ENCODE measurements at regions not wholly inside any gene's neighbourhood (a gene's known extent, or its start where the extent isn't known, plus 50 kb on each side); places are given as distances from the start of the nearest gene placed in this dataset.

DNA sequence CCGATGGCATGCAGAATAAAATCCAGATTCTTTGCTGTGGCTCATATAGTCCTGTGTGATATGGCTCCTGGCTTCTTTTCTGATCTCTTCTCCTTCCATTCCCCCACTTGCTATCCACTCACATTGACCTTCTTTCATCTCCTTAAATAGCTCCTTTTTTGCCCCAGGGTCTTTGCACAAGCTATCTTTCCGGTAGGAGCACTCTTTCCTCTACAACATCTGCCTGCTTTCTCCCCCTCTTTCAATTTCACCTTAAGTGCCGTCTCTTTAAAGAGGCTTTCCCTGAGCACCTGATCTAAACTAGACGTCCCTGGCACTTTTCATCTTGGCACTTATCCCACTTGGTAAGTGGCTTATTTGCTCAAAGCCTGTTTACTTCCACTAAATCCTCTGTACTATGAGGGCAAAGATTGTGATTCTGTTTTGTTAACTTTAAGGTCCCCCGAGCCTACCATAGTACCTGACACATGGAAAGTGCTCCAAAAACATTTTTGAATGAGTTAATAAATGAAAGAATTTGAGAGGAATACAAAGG is 323.3 kb upstream of the TLE3 start:
- H3K79me2 ChIP-seq (ENCODE audit: insufficient read depth, low read length): no peaks in the 10 kb centered on the region
- no peaks in the 10 kb centered on the region for H3K23me2 ChIP-seq (ENCODE audit: insufficient read length, low read depth, low read length, poor library complexity, severe bottlenecking)
- no peak overlapping the region for H3K9ac ChIP-seq (ENCODE audit: extremely low read depth, insufficient read length, low read length)
- no peak overlapping the region for H3K4me2 ChIP-seq (ENCODE audit: insufficient read depth, insufficient read length, low read length)
- H3K9me3 Mint-ChIP-seq: no peaks in the 10 kb centered on the region; a peak in 4 of 5 replicates
- no peak overlapping the region for H3T11ph ChIP-seq (ENCODE audit: low read length)
- H4K20me1 ChIP-seq (ENCODE audit: control insufficient read depth, insufficient read depth, insufficient read length): no peaks in the 10 kb centered on the region
- no peaks in the 10 kb centered on the region; the same call in 1 of the 2 replicates for H3K4me1 ChIP-seq (ENCODE audit: insufficient read depth, low read length)
- no peak overlapping the region for H3K27ac Mint-ChIP-seq
- H2BK20ac ChIP-seq (ENCODE audit: low read depth, low read length, poor library complexity, severe bottlenecking): no peak overlapping the region
- H3K56ac ChIP-seq (ENCODE audit: insufficient read length, low read depth, low read length): no peak overlapping the region
- DNase-seq: no peak
- no peak overlapping the region for H4K8ac ChIP-seq (replicated peaks; ENCODE audit: insufficient read length, low read depth, low read length)
- peaks cover 16 to 20% of the 10 kb centered on the region in 2 experiments for H3K4me1 Mint-ChIP-seq
- no peak overlapping the region for H3K18ac ChIP-seq (ENCODE audit: insufficient read length, low read depth, low read length)
- H2AK5ac ChIP-seq (ENCODE audit: insufficient read length, low read length): no peak overlapping the region
- no peak overlapping the region for H3K27ac ChIP-seq (ENCODE audit: insufficient read length, low read depth, low read length)
- H2BK12ac ChIP-seq (ENCODE audit: insufficient read length, low read depth, low read length): no peak overlapping the region
- H3K79me1 ChIP-seq (ENCODE audit: insufficient read depth, low read depth, low read length, poor library complexity, severe bottlenecking): no peaks in the 10 kb centered on the region
- H3K4ac ChIP-seq (ENCODE audit: low read depth, low read length): no peak overlapping the region
- no CpG with 5 or more reads among the region's 5 CpGs for WGBS (ENCODE audit: extremely low coverage, insufficient read length, low lambda C conversion rate)
- H3K9me3 ChIP-seq (ENCODE audit: control insufficient read depth, low read depth, low read length): no peaks in the 10 kb centered on the region
- no peak overlapping the region for H2BK15ac ChIP-seq (ENCODE audit: low read depth, low read length)
- H4K5ac ChIP-seq (ENCODE audit: insufficient read length, low read depth, low read length): no peak overlapping the region
- no peak overlapping the region for H3K23ac ChIP-seq (ENCODE audit: insufficient read length, low read depth, low read length)
- no peak overlapping the region for H3K4me3 Mint-ChIP-seq
- no peaks in the 10 kb centered on the region for H3K36me3 Mint-ChIP-seq (ENCODE audit: insufficient read depth in 1 of 3, low read depth in 3 of 3)
- H2AFZ ChIP-seq (ENCODE audit: low read length): no peak overlapping the region
- H3K27me3 ChIP-seq (ENCODE audit: insufficient read depth, low read length): no peaks in the 10 kb centered on the region
- TF ChIP-seq, protein P1, sequence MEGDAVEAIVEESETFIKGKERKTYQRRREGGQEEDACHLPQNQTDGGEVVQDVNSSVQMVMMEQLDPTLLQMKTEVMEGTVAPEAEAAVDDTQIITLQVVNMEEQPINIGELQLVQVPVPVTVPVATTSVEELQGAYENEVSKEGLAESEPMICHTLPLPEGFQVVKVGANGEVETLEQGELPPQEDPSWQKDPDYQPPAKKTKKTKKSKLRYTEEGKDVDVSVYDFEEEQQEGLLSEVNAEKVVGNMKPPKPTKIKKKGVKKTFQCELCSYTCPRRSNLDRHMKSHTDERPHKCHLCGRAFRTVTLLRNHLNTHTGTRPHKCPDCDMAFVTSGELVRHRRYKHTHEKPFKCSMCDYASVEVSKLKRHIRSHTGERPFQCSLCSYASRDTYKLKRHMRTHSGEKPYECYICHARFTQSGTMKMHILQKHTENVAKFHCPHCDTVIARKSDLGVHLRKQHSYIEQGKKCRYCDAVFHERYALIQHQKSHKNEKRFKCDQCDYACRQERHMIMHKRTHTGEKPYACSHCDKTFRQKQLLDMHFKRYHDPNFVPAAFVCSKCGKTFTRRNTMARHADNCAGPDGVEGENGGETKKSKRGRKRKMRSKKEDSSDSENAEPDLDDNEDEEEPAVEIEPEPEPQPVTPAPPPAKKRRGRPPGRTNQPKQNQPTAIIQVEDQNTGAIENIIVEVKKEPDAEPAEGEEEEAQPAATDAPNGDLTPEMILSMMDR (conservative IDR thresholded peaks at IDR 0.05): no peak
- H3K27me3 Mint-ChIP-seq (ENCODE audit: low read depth): peaks cover 13% of the 10 kb centered on the region
- no peak overlapping the region for H2BK5ac ChIP-seq (ENCODE audit: insufficient read length, low read length)
- no peak overlapping the region for H4K91ac ChIP-seq (ENCODE audit: insufficient read length, low read depth, low read length)
- H2BK120ac ChIP-seq (ENCODE audit: low read depth, low read length, poor library complexity, severe bottlenecking): no peak overlapping the region
- H3K14ac ChIP-seq (ENCODE audit: insufficient read depth, low read length): no peak overlapping the region
